LNCaP clone FGC (cell line): ENCODE measurements at regions not wholly inside any gene's neighbourhood (a gene's known extent, or its start where the extent isn't known, plus 50 kb on each side); places are given as distances from the start of the nearest gene placed in this dataset.

Source experiments
- DNase-seq: peaks from one replicate; pipeline ENCODE4 v3.0.0-alpha.2; 2011; ENCODE audit warnings: low read depth
- H3K4me3 ChIP-seq: 2 replicates; pipeline ENCODE4 v1.5.1; 2011; ENCODE audit warnings: mild to moderate bottlenecking, low read depth, low read length, control low read depth
- CTCF ChIP-seq: IDR thresholded peaks from 2 replicates; pipeline ENCODE4 v1.5.1; 2012; ENCODE audit warnings: mild to moderate bottlenecking; ENCODE audit not compliant: control insufficient read depth, insufficient read depth; ENCODE audit errors: extremely low read depth

DNA sequence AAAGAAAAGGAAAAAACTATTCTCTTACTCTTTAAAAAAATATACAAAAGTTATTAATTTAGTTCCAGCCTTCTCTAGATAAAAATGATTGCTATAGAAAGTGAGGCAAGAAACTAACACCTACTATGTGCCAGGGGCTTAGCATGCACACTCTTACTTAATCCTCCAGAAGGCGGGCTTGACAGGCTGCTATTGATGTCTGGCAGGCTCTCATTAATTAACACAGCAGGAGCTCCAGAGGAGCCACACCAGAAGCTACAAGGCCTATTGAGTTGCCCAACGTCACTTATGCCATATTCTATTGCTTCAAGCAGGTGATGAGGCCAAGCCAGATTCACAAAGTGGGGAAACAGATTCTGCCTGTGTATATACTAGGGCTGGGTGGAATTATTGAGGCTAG is 54.6 kb upstream of the CLINT1 start:
- TF ChIP-seq CTCF, result no peak
- no peak overlapping the region for H3K4me3 ChIP-seq
- no peak for DNase-seq

DNA sequence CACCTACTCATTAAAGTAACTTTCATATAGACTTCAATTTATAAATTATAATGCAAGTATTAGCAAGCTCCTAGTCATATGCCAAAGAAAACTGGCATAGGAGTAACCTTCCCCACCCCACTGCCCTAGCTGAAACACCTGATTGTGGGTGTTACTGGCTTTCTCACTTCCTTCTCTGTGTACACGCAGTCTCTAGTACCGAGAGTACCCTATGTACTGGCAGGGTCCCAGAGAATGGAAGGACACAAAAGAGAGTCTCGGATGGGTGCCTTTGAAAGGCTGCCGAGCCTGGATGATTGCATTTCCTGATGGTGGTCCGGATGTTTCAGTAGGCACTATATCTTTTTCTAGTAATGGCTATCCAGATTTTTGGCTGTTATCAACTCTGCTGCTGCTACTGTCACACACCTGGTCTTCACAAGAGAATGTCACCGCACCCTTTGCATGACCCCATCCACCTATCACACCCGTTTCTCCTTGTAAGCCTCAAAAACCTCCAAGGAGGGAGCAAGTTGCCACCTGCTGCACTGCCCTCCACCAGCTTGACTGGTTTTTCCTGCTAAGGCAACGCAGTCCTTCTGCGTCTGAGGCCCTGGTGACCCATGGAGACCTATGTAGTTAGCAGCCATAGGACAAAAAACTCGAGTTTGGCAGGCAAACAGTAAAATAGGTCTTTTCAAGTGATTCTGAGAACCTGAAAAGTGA is 53.8 kb upstream of the CLINT1 start:
- H3K4me3 ChIP-seq, result no peak overlapping the region
- no peak for DNase-seq
- no peak for TF ChIP-seq CTCF

DNA sequence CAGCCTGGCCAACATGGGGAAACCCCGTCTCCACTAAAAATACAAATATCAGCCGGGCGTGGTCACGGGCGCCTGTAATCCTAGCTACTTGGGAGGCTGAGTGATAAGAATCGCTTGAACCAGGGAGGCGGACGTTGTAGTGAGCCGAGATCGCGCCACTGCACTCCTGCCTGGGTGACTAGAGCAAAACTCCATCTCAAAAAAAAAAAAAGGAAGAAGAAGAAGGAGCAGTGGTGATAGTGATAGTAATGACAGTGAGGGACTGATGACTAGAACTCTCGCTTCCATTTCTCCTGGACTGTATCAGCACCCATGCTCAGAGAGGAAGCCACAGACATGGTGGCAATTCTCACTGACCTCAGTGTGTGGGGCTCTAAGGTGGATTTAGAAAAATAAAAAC is 52.6 kb upstream of the CLINT1 start:
- DNase-seq, result no peak
- no peak for TF ChIP-seq CTCF
- no peak overlapping the region for H3K4me3 ChIP-seq
